Trophoblast cell (in vitro differentiated cells and primary cell): ENCODE measurements at regions not wholly inside any gene's neighbourhood (a gene's known extent, or its start where the extent isn't known, plus 50 kb on each side); places are given as distances from the start of the nearest gene placed in this dataset.

Experiments used
- DNase-seq, 2 donors: peaks; one replicate each; pipeline ENCODE4 v3.0.0-alpha.2; 2016
- H2AFZ ChIP-seq: 2 replicates; pipeline ENCODE4 v1.6.1; 2013; ENCODE audit warnings: low read length, moderate library complexity, mild to moderate bottlenecking; ENCODE audit not compliant: insufficient read depth, poor library complexity
- H2AK5ac ChIP-seq: 2 replicates; pipeline ENCODE4 v1.6.1; 2013; ENCODE audit warnings: mild to moderate bottlenecking, low read length
- H2BK120ac ChIP-seq: 2 replicates; pipeline ENCODE4 v1.6.1; 2013; ENCODE audit warnings: low read length, mild to moderate bottlenecking, moderate library complexity; ENCODE audit not compliant: insufficient read depth, poor library complexity
- H2BK12ac ChIP-seq: 2 replicates; pipeline ENCODE4 v1.6.1; 2013; ENCODE audit warnings: mild to moderate bottlenecking, low read length, moderate library complexity
- H2BK5ac ChIP-seq: 2 replicates; pipeline ENCODE4 v1.6.1; 2013; ENCODE audit warnings: low read length, low read depth, moderate library complexity, mild to moderate bottlenecking; ENCODE audit not compliant: poor library complexity
- H3K14ac ChIP-seq: 2 replicates; pipeline ENCODE4 v1.6.1; 2013; ENCODE audit warnings: mild to moderate bottlenecking, low read length
- H3K18ac ChIP-seq: 2 replicates; pipeline ENCODE4 v1.6.1; 2013; ENCODE audit warnings: mild to moderate bottlenecking, low read length
- H3K23ac ChIP-seq: 2 replicates; pipeline ENCODE4 v1.6.1; 2013; ENCODE audit warnings: low read length
- H3K27ac ChIP-seq: 2 replicates; pipeline ENCODE4 v1.5.1; 2013; ENCODE audit warnings: low read depth, mild to moderate bottlenecking, inconsistent platforms, low read length, moderate library complexity
- H3K27me3 ChIP-seq: 2 replicates; pipeline ENCODE4 v1.6.1; 2013; ENCODE audit warnings: inconsistent platforms, mild to moderate bottlenecking, low read length, moderate library complexity; ENCODE audit not compliant: insufficient read depth
- H3K36me3 ChIP-seq, 2 experiments: 1 replicate in 1 of 2; 2 replicates in 1 of 2; pipeline ENCODE4 v1.6.1; 2013; ENCODE audit warnings: low read length in 2 of 2, mild to moderate bottlenecking in 2 of 2, moderate library complexity in 1 of 2; ENCODE audit not compliant: insufficient read depth in 2 of 2, control insufficient read depth in 1 of 2
- H3K4ac ChIP-seq: 2 replicates; pipeline ENCODE4 v1.6.1; 2013; ENCODE audit warnings: low read depth, mild to moderate bottlenecking, low read length, moderate library complexity
- H3K4me1 ChIP-seq, 2 experiments: 1 replicate in 1 of 2; 2 replicates in 1 of 2; pipeline ENCODE4 v1.6.1; 2013; ENCODE audit warnings: low read length in 2 of 2, mild to moderate bottlenecking in 2 of 2, moderate library complexity in 1 of 2; ENCODE audit not compliant: insufficient read depth in 2 of 2, control insufficient read depth in 1 of 2
- H3K4me2 ChIP-seq: 2 replicates; pipeline ENCODE4 v1.6.1; 2013; ENCODE audit warnings: inconsistent platforms, mild to moderate bottlenecking, low read length, moderate library complexity
- H3K4me3 ChIP-seq: 2 replicates; pipeline ENCODE4 v1.5.1; 2013; ENCODE audit warnings: mild to moderate bottlenecking, low read depth, low read length, inconsistent platforms
- H3K79me1 ChIP-seq: one replicate; pipeline ENCODE4 v1.6.1; 2013; ENCODE audit warnings: low read length
- H3K79me2 ChIP-seq: 2 replicates; pipeline ENCODE4 v1.6.1; 2013; ENCODE audit warnings: low read length, mild to moderate bottlenecking; ENCODE audit not compliant: control insufficient read depth, insufficient read depth, poor library complexity
- H3K9ac ChIP-seq: 2 replicates; pipeline ENCODE4 v1.6.1; 2013; ENCODE audit warnings: mild to moderate bottlenecking, low read length
- H3K9me3 ChIP-seq: 2 replicates; pipeline ENCODE4 v1.6.1; 2013; ENCODE audit warnings: low read depth, mild to moderate bottlenecking, control low read depth, inconsistent platforms, low read length; ENCODE audit not compliant: insufficient read depth
- H4K12ac ChIP-seq: 2 replicates; pipeline ENCODE4 v1.6.1; 2013; ENCODE audit warnings: low read depth, mild to moderate bottlenecking, low read length, moderate library complexity
- H4K8ac ChIP-seq: 2 replicates; pipeline ENCODE4 v1.6.1; 2013; ENCODE audit warnings: low read depth, mild to moderate bottlenecking, low read length, moderate library complexity
- H4K91ac ChIP-seq: one replicate; pipeline ENCODE4 v1.6.1; 2013; ENCODE audit warnings: low read depth, mild to moderate bottlenecking, low read length, moderate library complexity
- WGBS: extraction: QIAGEN DNeasy Blood & Tissue Kit; methylation state at CpG from one replicate; pipeline ENCODE4 v1.1.7; 2013; ENCODE audit warnings: missing lambda C conversion rate; ENCODE audit not compliant: insufficient read length, insufficient coverage; ENCODE audit errors: extremely low coverage; 5-methylcytosine and 5-hydroxymethylcytosine counted together

DNA sequence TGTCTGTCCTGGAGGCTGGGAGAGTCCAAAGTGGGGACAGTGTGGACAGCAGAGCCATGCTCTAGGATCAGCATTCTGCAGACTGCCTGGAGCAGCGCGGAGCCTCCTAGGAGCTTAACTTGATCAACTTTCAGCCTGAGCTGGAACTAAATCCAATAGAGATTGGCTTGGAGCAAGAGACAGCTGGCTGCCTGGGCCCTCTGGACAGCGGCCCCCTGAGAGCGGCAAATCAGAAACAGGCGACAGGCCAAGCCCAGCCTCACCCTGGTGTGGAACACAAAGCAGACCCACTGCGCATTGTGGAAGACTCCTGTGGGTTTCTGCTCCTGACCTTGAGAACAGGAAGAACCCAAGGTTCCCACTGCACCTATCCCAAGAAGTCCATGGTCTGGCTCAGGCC, 462.2 kb downstream of the TSHZ3 start:
- Histone ChIP-seq H3K4me3 (no peak overlapping the region), H4K91ac (no peak overlapping the region), H3K27ac (no peak overlapping the region), H3K4me2 (no peak overlapping the region), H2BK120ac (no peak overlapping the region), H3K23ac (no peak overlapping the region), H2AFZ (no peak overlapping the region), H3K4me1 (no peaks in the 10 kb centered on the region), H3K18ac (no peak overlapping the region), H3K79me1 (no peaks in the 10 kb centered on the region), H2BK12ac (no peak overlapping the region), H3K36me3 (no peaks in the 10 kb centered on the region), H3K9ac (no peak overlapping the region), H3K27me3 (no peaks in the 10 kb centered on the region), H2AK5ac (no peak overlapping the region), H3K79me2 (no peaks in the 10 kb centered on the region), H4K8ac (no peak overlapping the region), H3K9me3 (no peaks in the 10 kb centered on the region), H2BK5ac (no peak overlapping the region), H3K14ac (no peak overlapping the region), H3K4ac (no peak overlapping the region), H4K12ac (no peak overlapping the region)
- DNase-seq: no peak
- no CpG with 5 or more reads among the region's 6 CpGs for WGBS

- Histone ChIP-seq H3K9me3 (no peaks in the 10 kb centered on the region), H3K36me3 (no peaks in the 10 kb centered on the region), H3K79me1 (no peaks in the 10 kb centered on the region), H4K91ac (no peak overlapping the region), H3K23ac (no peak overlapping the region), H3K18ac (no peak overlapping the region), H3K14ac (no peak overlapping the region), H2BK5ac (no peak overlapping the region), H3K4me1 (no peaks in the 10 kb centered on the region), H3K27ac (no peak overlapping the region), H2BK120ac (no peak overlapping the region), H4K8ac (no peak overlapping the region), H2AK5ac (no peak overlapping the region), H3K4me3 (no peak overlapping the region), H2BK12ac (no peak overlapping the region), H2AFZ (no peak overlapping the region), H3K9ac (no peak overlapping the region), H3K4me2 (no peak overlapping the region), H4K12ac (no peak overlapping the region), H3K4ac (no peak overlapping the region), H3K79me2 (no peaks in the 10 kb centered on the region), H3K27me3 (no peaks in the 10 kb centered on the region)
- no CpG with 5 or more reads among the region's 7 CpGs for WGBS
- no peak for DNase-seq
These were observed 463.0 kb downstream of the TSHZ3 start for GRCh38 chr19:30886222-30886621.

GRCh38 chr19:30884146-30884812, 465.0 kb downstream of the TSHZ3 start:
- Histone ChIP-seq H2AK5ac (no peak overlapping the region), H3K9ac (no peak overlapping the region), H3K4me1 (no peaks in the 10 kb centered on the region), H2BK12ac (no peak overlapping the region), H4K12ac (no peak overlapping the region), H3K79me1 (no peaks in the 10 kb centered on the region), H3K4me3 (no peak overlapping the region), H3K4ac (no peak overlapping the region), H3K79me2 (no peaks in the 10 kb centered on the region), H3K27me3 (no peaks in the 10 kb centered on the region), H2BK5ac (no peak overlapping the region), H4K8ac (no peak overlapping the region), H3K4me2 (no peak overlapping the region), H3K14ac (no peak overlapping the region), H3K27ac (no peak overlapping the region), H2AFZ (no peak overlapping the region), H3K23ac (no peak overlapping the region), H3K18ac (no peak overlapping the region), H2BK120ac (no peak overlapping the region), H3K9me3 (no peaks in the 10 kb centered on the region), H4K91ac (no peak overlapping the region), H3K36me3 (no peaks in the 10 kb centered on the region)
- DNase-seq: no peak
- WGBS: no CpG with 5 or more reads among the region's 11 CpGs

DNA sequence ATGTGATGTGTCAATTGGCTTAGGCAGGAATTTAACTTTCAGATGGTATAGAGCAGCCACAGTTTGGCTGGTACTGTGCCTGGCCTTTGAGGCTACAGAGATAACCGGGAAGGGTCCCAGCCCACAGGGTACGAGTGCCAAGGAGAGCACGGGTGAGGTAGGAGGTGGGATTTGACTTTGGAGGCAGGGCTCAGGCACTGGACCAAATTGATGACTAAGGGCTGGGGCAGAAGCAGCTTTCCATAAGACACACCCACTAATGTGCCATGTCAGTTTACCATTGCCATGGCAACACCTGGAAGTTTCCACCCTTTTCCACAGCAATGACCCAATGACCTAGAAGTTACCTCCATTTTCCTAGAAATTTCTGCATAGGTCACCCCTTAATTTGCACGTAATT, 466.2 kb downstream of the TSHZ3 start:
- DNase-seq: no peak
- Histone ChIP-seq H3K4ac (no peak overlapping the region), H2BK12ac (no peak overlapping the region), H3K9me3 (no peaks in the 10 kb centered on the region), H3K27me3 (no peaks in the 10 kb centered on the region), H4K91ac (no peak overlapping the region), H3K23ac (no peak overlapping the region), H3K27ac (no peak overlapping the region), H2BK5ac (no peak overlapping the region), H4K8ac (no peak overlapping the region), H2AFZ (no peak overlapping the region), H3K4me1 (no peaks in the 10 kb centered on the region), H3K9ac (no peak overlapping the region), H3K79me2 (no peaks in the 10 kb centered on the region), H3K79me1 (no peaks in the 10 kb centered on the region), H2AK5ac (no peak overlapping the region), H3K36me3 (no peaks in the 10 kb centered on the region), H3K14ac (no peak overlapping the region), H3K18ac (no peak overlapping the region), H2BK120ac (no peak overlapping the region), H4K12ac (no peak overlapping the region), H3K4me2 (no peak overlapping the region), H3K4me3 (no peak overlapping the region)
- WGBS: no CpG with 5 or more reads among the region's 4 CpGs
